Peyer's patch (tissue), 4 donors: ENCODE measurements at regions not wholly inside any gene's neighbourhood (a gene's known extent, or its start where the extent isn't known, plus 50 kb on each side); places are given as distances from the start of the nearest gene placed in this dataset.

Experiments
- DNase-seq, 3 donors: peaks; one replicate each; pipeline ENCODE4 v3.0.0-alpha.2; 2017 to 2019
- H3K27ac ChIP-seq, 4 donors: fragments of 200-600 bp; sonication (generic); one replicate each; pipeline ENCODE4 v1.5.1; 2016 to 2019
- H3K27me3 ChIP-seq, 2 donors: fragments of 200-600 bp; sonication (generic); one replicate each; pipeline ENCODE4 v1.5.1; 2019
- H3K36me3 ChIP-seq, 3 donors: fragments of 200-600 bp; sonication (generic); one replicate each; pipeline ENCODE4 v1.5.1; 2016 to 2019
- H3K4me1 ChIP-seq, 4 donors: fragments of 200-600 bp; sonication (generic); one replicate each; pipeline ENCODE4 v1.5.1; 2016 to 2019
- H3K4me3 ChIP-seq, 4 donors: fragments of 200-600 bp; sonication (generic); 1 replicate in 3 of 4; 2 replicates in 1 of 4; pipeline ENCODE4 v1.5.1; 2016 to 2019; ENCODE audit warnings: mild to moderate bottlenecking in 1 of 4
- H3K9me3 ChIP-seq, 4 donors: fragments of 200-600 bp; sonication (generic); one replicate each; pipeline ENCODE4 v1.5.1; 2016 to 2019; ENCODE audit warnings: mild to moderate bottlenecking in 1 of 4
- POLR2A ChIP-seq, 2 donors: fragments of 450-650 bp; IDR thresholded peaks; one replicate each; pipeline ENCODE4 v1.5.1; 2017; ENCODE audit warnings: antibody characterized with exemption in 2 of 2, mild to moderate bottlenecking in 2 of 2, moderate library complexity in 2 of 2
- TF ChIP-seq, protein P1 (sequence below), 6 experiments: fragments of 450-650 bp in 4 of 6; fragments of 200-600 bp in 2 of 6; sonication (generic) in 1 of 6; IDR thresholded peaks; one replicate each; pipeline ENCODE4 v1.5.1; 2017 to 2019; ENCODE audit warnings: antibody characterized with exemption in 6 of 6, mild to moderate bottlenecking in 3 of 6, moderate library complexity in 1 of 6

DNA sequence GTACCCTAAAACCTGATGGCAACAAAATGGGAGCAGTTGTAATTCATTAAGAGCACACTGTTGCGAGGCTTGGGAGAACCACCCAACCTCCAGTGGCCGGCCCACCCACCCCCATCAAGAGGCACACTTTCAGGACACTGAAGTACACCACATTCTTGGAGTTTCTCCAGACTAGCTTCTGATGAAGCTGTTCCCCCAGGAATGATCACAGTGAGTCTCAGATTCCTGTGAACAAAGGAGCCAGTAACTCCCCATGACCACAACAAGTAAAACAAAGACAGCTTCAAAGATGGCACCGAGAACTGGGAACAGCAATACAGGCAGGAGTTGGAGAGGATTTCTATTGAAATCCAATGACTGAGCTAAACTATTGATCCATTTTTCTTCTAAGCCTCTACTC is 126.0 kb downstream of the ST8SIA2 start:
- Histone ChIP-seq H3K27ac (no peak overlapping the region), H3K4me3 (no peak overlapping the region), H3K36me3 (no peaks in the 10 kb centered on the region), H3K4me1 (no peaks in the 10 kb centered on the region), H3K27me3 (no peaks in the 10 kb centered on the region), H3K9me3 (no peaks in the 10 kb centered on the region)
- no peak for DNase-seq
- no peak for TF ChIP-seq POLR2A (IDR thresholded peaks at IDR 0.05)
- TF ChIP-seq, protein P1, sequence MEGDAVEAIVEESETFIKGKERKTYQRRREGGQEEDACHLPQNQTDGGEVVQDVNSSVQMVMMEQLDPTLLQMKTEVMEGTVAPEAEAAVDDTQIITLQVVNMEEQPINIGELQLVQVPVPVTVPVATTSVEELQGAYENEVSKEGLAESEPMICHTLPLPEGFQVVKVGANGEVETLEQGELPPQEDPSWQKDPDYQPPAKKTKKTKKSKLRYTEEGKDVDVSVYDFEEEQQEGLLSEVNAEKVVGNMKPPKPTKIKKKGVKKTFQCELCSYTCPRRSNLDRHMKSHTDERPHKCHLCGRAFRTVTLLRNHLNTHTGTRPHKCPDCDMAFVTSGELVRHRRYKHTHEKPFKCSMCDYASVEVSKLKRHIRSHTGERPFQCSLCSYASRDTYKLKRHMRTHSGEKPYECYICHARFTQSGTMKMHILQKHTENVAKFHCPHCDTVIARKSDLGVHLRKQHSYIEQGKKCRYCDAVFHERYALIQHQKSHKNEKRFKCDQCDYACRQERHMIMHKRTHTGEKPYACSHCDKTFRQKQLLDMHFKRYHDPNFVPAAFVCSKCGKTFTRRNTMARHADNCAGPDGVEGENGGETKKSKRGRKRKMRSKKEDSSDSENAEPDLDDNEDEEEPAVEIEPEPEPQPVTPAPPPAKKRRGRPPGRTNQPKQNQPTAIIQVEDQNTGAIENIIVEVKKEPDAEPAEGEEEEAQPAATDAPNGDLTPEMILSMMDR (IDR thresholded peaks at IDR 0.05): no peak
